ENCODE measurements at regions not wholly inside any gene's neighbourhood (a gene's known extent, or its start where the extent isn't known, plus 50 kb on each side); places are given as distances from the start of the nearest gene placed in this dataset.
"Not testable (repeated sequence)": the region's sequence is repeated elsewhere in the genome, so short reads cannot be mapped to it uniquely, and the experiment has no call there.

- H3K27ac ChIP-seq (ENCODE audit: insufficient read depth in 1 of 2, low read depth in 1 of 2, low read length in 2 of 2, poor library complexity in 1 of 2, severe bottlenecking in 2 of 2); POLR2A ChIA-PET; H3K9me3 ChIP-seq (ENCODE audit: control extremely low read depth in 1 of 5, control insufficient read depth in 4 of 5, insufficient read depth in 2 of 5, low read depth in 1 of 5, low read length in 4 of 5); DNase-seq; CTCF ChIA-PET; H3K4me1 ChIP-seq (ENCODE audit: control extremely low read depth in 1 of 4, control insufficient read depth in 4 of 4, insufficient read depth in 4 of 4, low read length in 3 of 4); H3K4me3 ChIP-seq (ENCODE audit: control insufficient read depth in 1 of 7, extremely low read depth in 1 of 7, insufficient read depth in 4 of 7, low read depth in 2 of 7, low read length in 6 of 7); H3K36me3 ChIP-seq (ENCODE audit: control insufficient read depth in 4 of 4, insufficient read depth in 4 of 4, low read length in 3 of 4); H3K27me3 ChIP-seq (replicated peaks in 2 of 5; ENCODE audit: control insufficient read depth in 4 of 5, insufficient read depth in 5 of 5, low read length in 4 of 5): not testable (repeated sequence)
- WGBS (ENCODE audit: insufficient coverage): 97% methylated on average over 9 of the region's 9 CpGs
These were observed 151.1 kb upstream of the SPTLC3 start for GRCh38 chr20:12857643-12858042.

GRCh38 chr20:12860619-12861247 lies 148.0 kb upstream of the SPTLC3 start:
- Histone ChIP-seq H3K4me3 (ENCODE audit: control insufficient read depth in 1 of 7, extremely low read depth in 1 of 7, insufficient read depth in 4 of 7, low read depth in 2 of 7, low read length in 6 of 7) (no peak overlapping the region), H3K4me1 (ENCODE audit: control extremely low read depth in 1 of 4, control insufficient read depth in 4 of 4, insufficient read depth in 4 of 4, low read length in 3 of 4) (no peaks in the 10 kb centered on the region), H3K9me3 (ENCODE audit: control extremely low read depth in 1 of 5, control insufficient read depth in 4 of 5, insufficient read depth in 2 of 5, low read depth in 1 of 5, low read length in 4 of 5) (peaks cover 0 to 2% (median 0%) of the 10 kb centered on the region in 5 experiments), H3K27me3 (replicated peaks in 2 of 5; ENCODE audit: control insufficient read depth in 4 of 5, insufficient read depth in 5 of 5, low read length in 4 of 5) (no peaks in the 10 kb centered on the region), H3K27ac (ENCODE audit: insufficient read depth in 1 of 2, low read depth in 1 of 2, low read length in 2 of 2, poor library complexity in 1 of 2, severe bottlenecking in 2 of 2) (no peak overlapping the region), H3K36me3 (ENCODE audit: control insufficient read depth in 4 of 4, insufficient read depth in 4 of 4, low read length in 3 of 4) (no peaks in the 10 kb centered on the region)
- POLR2A ChIA-PET: no interaction called here
- CTCF ChIA-PET: no interaction called here
- DNase-seq: no peak

- POLR2A ChIA-PET: no interaction called here
- WGBS (ENCODE audit: insufficient coverage): no CpG with 5 or more reads among the region's 1 CpG
These were observed 139.1 kb upstream of the SPTLC3 start for GRCh38 chr20:12869669-12870068.

GRCh38 chr20:12870588-12870987 lies 138.2 kb upstream of the SPTLC3 start:
- CTCF ChIA-PET: interaction anchor here (1.1 kb wide), 1 partner anchor 8 kb away, joined by 3 read pairs; no protein-coding TSS in a partner anchor
- 100% methylated on average over 1 of the region's 2 CpGs for WGBS (ENCODE audit: insufficient coverage)
- Histone ChIP-seq H3K4me1 (ENCODE audit: control extremely low read depth in 1 of 4, control insufficient read depth in 4 of 4, insufficient read depth in 4 of 4, low read length in 3 of 4) (no peaks in the 10 kb centered on the region), H3K27ac (ENCODE audit: insufficient read depth in 1 of 2, low read depth in 1 of 2, low read length in 2 of 2, poor library complexity in 1 of 2, severe bottlenecking in 2 of 2) (no peak overlapping the region), H3K9me3 (ENCODE audit: control extremely low read depth in 1 of 5, control insufficient read depth in 4 of 5, insufficient read depth in 2 of 5, low read depth in 1 of 5, low read length in 4 of 5) (no peaks in the 10 kb centered on the region), H3K36me3 (ENCODE audit: control insufficient read depth in 4 of 4, insufficient read depth in 4 of 4, low read length in 3 of 4) (no peaks in the 10 kb centered on the region), H3K27me3 (replicated peaks in 2 of 5; ENCODE audit: control insufficient read depth in 4 of 5, insufficient read depth in 5 of 5, low read length in 4 of 5) (peaks cover 0 to 2% (median 0%) of the 10 kb centered on the region in 5 experiments), H3K4me3 (ENCODE audit: control insufficient read depth in 1 of 7, extremely low read depth in 1 of 7, insufficient read depth in 4 of 7, low read depth in 2 of 7, low read length in 6 of 7) (peak overlapping the region in 1 of 7 experiments; percentile 7)
- POLR2A ChIA-PET: no interaction called here
- DNase-seq: no peak

More at GRCh38 chr20:12869669-12870068, 139.1 kb upstream of the SPTLC3 start:
- Histone ChIP-seq H3K9me3 (ENCODE audit: control extremely low read depth in 1 of 5, control insufficient read depth in 4 of 5, insufficient read depth in 2 of 5, low read depth in 1 of 5, low read length in 4 of 5) (no peaks in the 10 kb centered on the region), H3K27ac (ENCODE audit: insufficient read depth in 1 of 2, low read depth in 1 of 2, low read length in 2 of 2, poor library complexity in 1 of 2, severe bottlenecking in 2 of 2) (no peak overlapping the region), H3K36me3 (ENCODE audit: control insufficient read depth in 4 of 4, insufficient read depth in 4 of 4, low read length in 3 of 4) (no peaks in the 10 kb centered on the region), H3K27me3 (replicated peaks in 2 of 5; ENCODE audit: control insufficient read depth in 4 of 5, insufficient read depth in 5 of 5, low read length in 4 of 5) (no peaks in the 10 kb centered on the region), H3K4me3 (ENCODE audit: control insufficient read depth in 1 of 7, extremely low read depth in 1 of 7, insufficient read depth in 4 of 7, low read depth in 2 of 7, low read length in 6 of 7) (no peak overlapping the region), H3K4me1 (ENCODE audit: control extremely low read depth in 1 of 4, control insufficient read depth in 4 of 4, insufficient read depth in 4 of 4, low read length in 3 of 4) (no peaks in the 10 kb centered on the region)
- no peak for DNase-seq
- CTCF ChIA-PET: interaction anchor here (1.1 kb wide), 1 partner anchor 9 kb away, joined by 3 read pairs; no protein-coding TSS in a partner anchor

- Histone ChIP-seq H3K4me1 (ENCODE audit: control extremely low read depth in 1 of 4, control insufficient read depth in 4 of 4, insufficient read depth in 4 of 4, low read length in 3 of 4) (no peaks in the 10 kb centered on the region), H3K4me3 (ENCODE audit: control insufficient read depth in 1 of 7, extremely low read depth in 1 of 7, insufficient read depth in 4 of 7, low read depth in 2 of 7, low read length in 6 of 7) (no peak overlapping the region), H3K27ac (ENCODE audit: insufficient read depth in 1 of 2, low read depth in 1 of 2, low read length in 2 of 2, poor library complexity in 1 of 2, severe bottlenecking in 2 of 2) (no peak overlapping the region), H3K9me3 (ENCODE audit: control extremely low read depth in 1 of 5, control insufficient read depth in 4 of 5, insufficient read depth in 2 of 5, low read depth in 1 of 5, low read length in 4 of 5) (no peaks in the 10 kb centered on the region), H3K27me3 (replicated peaks in 2 of 5; ENCODE audit: control insufficient read depth in 4 of 5, insufficient read depth in 5 of 5, low read length in 4 of 5) (peaks cover 0 to 4% (median 0%) of the 10 kb centered on the region in 5 experiments), H3K36me3 (ENCODE audit: control insufficient read depth in 4 of 4, insufficient read depth in 4 of 4, low read length in 3 of 4) (no peaks in the 10 kb centered on the region)
- ChIA-PET CTCF (no interaction called here), POLR2A (no interaction called here)
- WGBS (ENCODE audit: insufficient coverage): 86% methylated on average over 2 of the region's 4 CpGs
- no peak for DNase-seq
These were observed 133.8 kb upstream of the SPTLC3 start for GRCh38 chr20:12874933-12875332.

- peaks cover 0 to 4% (median 0%) of the 10 kb centered on the region in 5 experiments for H3K27me3 ChIP-seq (replicated peaks in 2 of 5; ENCODE audit: control insufficient read depth in 4 of 5, insufficient read depth in 5 of 5, low read length in 4 of 5)
- DNase-seq: no peak
- H3K4me1 ChIP-seq (ENCODE audit: control extremely low read depth in 1 of 4, control insufficient read depth in 4 of 4, insufficient read depth in 4 of 4, low read length in 3 of 4): no peaks in the 10 kb centered on the region
- 87% methylated on average over 4 of the region's 6 CpGs for whole genome bisulfite sequencing (ENCODE audit: insufficient coverage)
- POLR2A ChIA-PET: interaction anchor here (0.6 kb wide), 1 partner anchor 14 kb away, joined by 3 read pairs; no protein-coding TSS in a partner anchor
- H3K36me3 ChIP-seq (ENCODE audit: control insufficient read depth in 4 of 4, insufficient read depth in 4 of 4, low read length in 3 of 4): no peaks in the 10 kb centered on the region
- H3K9me3 ChIP-seq (ENCODE audit: control extremely low read depth in 1 of 5, control insufficient read depth in 4 of 5, insufficient read depth in 2 of 5, low read depth in 1 of 5, low read length in 4 of 5): no peaks in the 10 kb centered on the region
- CTCF ChIA-PET: no interaction called here
- H3K4me3 ChIP-seq (ENCODE audit: control insufficient read depth in 1 of 7, extremely low read depth in 1 of 7, insufficient read depth in 4 of 7, low read depth in 2 of 7, low read length in 6 of 7): no peak overlapping the region
- H3K27ac ChIP-seq (ENCODE audit: insufficient read depth in 1 of 2, low read depth in 1 of 2, low read length in 2 of 2, poor library complexity in 1 of 2, severe bottlenecking in 2 of 2): no peak overlapping the region
These were observed 133.3 kb upstream of the SPTLC3 start for GRCh38 chr20:12875510-12875909.

GRCh38 chr20:12882832-12883506 lies 125.8 kb upstream of the SPTLC3 start:
- H3K27me3 ChIP-seq (replicated peaks in 2 of 5; ENCODE audit: control insufficient read depth in 4 of 5, insufficient read depth in 5 of 5, low read length in 4 of 5): peaks cover 0 to 8% (median 0%) of the 10 kb centered on the region in 5 experiments
- H3K4me1 ChIP-seq (ENCODE audit: control extremely low read depth in 1 of 4, control insufficient read depth in 4 of 4, insufficient read depth in 4 of 4, low read length in 3 of 4): no peaks in the 10 kb centered on the region
- ChIA-PET CTCF (no interaction called here), POLR2A (interaction anchor here (0.6 kb wide), 1 partner anchor 21 kb away, joined by 3 read pairs; no protein-coding TSS in a partner anchor)
- no CpG with 5 or more reads among the region's 1 CpG for WGBS (ENCODE audit: insufficient coverage)
- H3K27ac ChIP-seq (ENCODE audit: insufficient read depth in 1 of 2, low read depth in 1 of 2, low read length in 2 of 2, poor library complexity in 1 of 2, severe bottlenecking in 2 of 2): no peak overlapping the region
- H3K9me3 ChIP-seq (ENCODE audit: control extremely low read depth in 1 of 5, control insufficient read depth in 4 of 5, insufficient read depth in 2 of 5, low read depth in 1 of 5, low read length in 4 of 5): no peaks in the 10 kb centered on the region
- H3K4me3 ChIP-seq (ENCODE audit: control insufficient read depth in 1 of 7, extremely low read depth in 1 of 7, insufficient read depth in 4 of 7, low read depth in 2 of 7, low read length in 6 of 7): no peak overlapping the region
- no peaks in the 10 kb centered on the region for H3K36me3 ChIP-seq (ENCODE audit: control insufficient read depth in 4 of 4, insufficient read depth in 4 of 4, low read length in 3 of 4)
- no peak for DNase-seq
